K562 (cell line): ENCODE measurements at regions not wholly inside any gene's neighbourhood (a gene's known extent, or its start where the extent isn't known, plus 50 kb on each side); places are given as distances from the start of the nearest gene placed in this dataset.

Experiments
- ATAC-seq: fragments of 200-7000 bp; cut with Tn5 transposase; 3 replicates; pipeline ENCODE4 v1.9.1; 2020; ENCODE audit warnings: moderate library complexity
- BruUV-seq: library from RNA; stranded (reverse); fragments of 400-500 nt; replicated peaks from 2 replicates; lab custom pipeline; 2021; lab: Mats Ljungman, UMichigan
- CTCF ChIA-PET: fragments of 300-600 bp; formaldehyde crosslinking; extraction: SDS; loops from one replicate; lab custom pipeline; 2021; ENCODE audit warnings: low intra/inter-chr PET ratio; lab: Yijun Ruan, JAX
- POLR2A ChIA-PET: fragments of 300-600, 350-650 bp; sonication (Branson Sonifier 250); formaldehyde crosslinking; extraction: SDS; loops from one replicate; lab custom pipeline; 2021; ENCODE audit warnings: antibody characterized with exemption, inconsistent platforms; lab: Yijun Ruan, JAX
- DNase-seq, 4 experiments: peaks; one replicate each; pipeline versions ENCODE4 v3.0.0 to v3.0.0-alpha.2; 2011 to 2018; ENCODE audit warnings: low spot score in 3 of 4, mixed read lengths in 3 of 4; ENCODE audit errors: extremely low read depth in 1 of 4
- FAIRE-seq: peaks from 2 replicates; lab custom pipeline; 2011; peaks lifted over from hg19 to GRCh38; lab: Jason Lieb, UNC
- H2AFZ ChIP-seq: 2 replicates; pipeline ENCODE4 v1.6.0; 2011; ENCODE audit warnings: low read depth, low read length, control low read depth, inconsistent platforms
- H3K27ac ChIP-seq: fragments of 200-600 bp; 3 replicates; pipeline ENCODE4 v1.8.0; 2011; ENCODE audit warnings: low read depth, mild to moderate bottlenecking, control low read depth, inconsistent platforms, low read length, moderate library complexity, mixed read lengths; ENCODE audit errors: extremely low read depth
- H3K27me3 ChIP-seq, 2 experiments: fragments of 300-600 bp in 1 of 2; 2 replicates in 1 of 2; 3 replicates in 1 of 2; pipeline versions ENCODE4 v1.6.0 to v1.8.0; 2011; ENCODE audit warnings: inconsistent platforms in 2 of 2, low read length in 2 of 2, mild to moderate bottlenecking in 1 of 2, mixed read lengths in 1 of 2, moderate library complexity in 1 of 2; ENCODE audit not compliant: control insufficient read depth in 2 of 2, insufficient read depth in 2 of 2
- H3K36me3 ChIP-seq: fragments of 300-600 bp; 3 replicates; pipeline ENCODE4 v1.8.0; 2011; ENCODE audit warnings: mild to moderate bottlenecking, low read length, inconsistent platforms; ENCODE audit not compliant: control insufficient read depth, insufficient read depth
- H3K4me1 ChIP-seq, 2 experiments: fragments of 200-600 bp in 1 of 2; replicated peaks in 1 of 2; 2 replicates in 1 of 2; 3 replicates in 1 of 2; pipeline versions ENCODE4 v1.5.1 to v1.8.0; 2011; ENCODE audit warnings: inconsistent platforms in 2 of 2, low read length in 2 of 2, mild to moderate bottlenecking in 1 of 2, mixed read lengths in 1 of 2, moderate library complexity in 1 of 2; ENCODE audit not compliant: control insufficient read depth in 2 of 2, insufficient read depth in 2 of 2
- H3K4me2 ChIP-seq: 2 replicates; pipeline ENCODE4 v1.6.1; 2011; ENCODE audit warnings: low read length, control low read depth, inconsistent platforms, mixed read lengths; ENCODE audit not compliant: insufficient read depth
- H3K4me3 ChIP-seq: fragments of 200-600 bp; sonication (generic), shearing (Covaris generic); 2 replicates; pipeline ENCODE4 v1.5.1; 2016; ENCODE audit warnings: control low read depth, inconsistent platforms
- H3K79me2 ChIP-seq: fragments of 200-600 bp; 3 replicates; pipeline ENCODE4 v1.8.0; 2011; ENCODE audit warnings: low read length, inconsistent platforms; ENCODE audit not compliant: control insufficient read depth, insufficient read depth
- H3K9ac ChIP-seq, 2 experiments: 2 replicates each; pipeline versions ENCODE4 v1.6.0 to v1.6.1; 2011; ENCODE audit warnings: low read depth in 2 of 2, low read length in 2 of 2, control low read depth in 1 of 2, inconsistent platforms in 1 of 2, mild to moderate bottlenecking in 1 of 2, mixed read lengths in 1 of 2; ENCODE audit not compliant: insufficient read depth in 1 of 2
- H3K9me1 ChIP-seq: one replicate; pipeline ENCODE4 v1.6.0; 2011; ENCODE audit warnings: inconsistent platforms, mild to moderate bottlenecking, low read length, moderate library complexity; ENCODE audit not compliant: control insufficient read depth, insufficient read depth
- H3K9me3 ChIP-seq: replicated peaks from 2 replicates; pipeline ENCODE4 v1.5.1; 2011; ENCODE audit warnings: low read depth, low read length, inconsistent platforms; ENCODE audit not compliant: control insufficient read depth, insufficient read depth
- H4K20me1 ChIP-seq: replicated peaks from 2 replicates; pipeline ENCODE4 v1.6.1; 2011; ENCODE audit warnings: low read length, inconsistent platforms, mixed read lengths; ENCODE audit not compliant: control insufficient read depth, insufficient read depth
- ATF2 ChIP-seq: sonication (generic); formaldehyde crosslinking; IDR thresholded peaks from 2 replicates; pipeline ENCODE4 v1.8.1; 2022; ENCODE audit warnings: missing genetic modification reagents
- BRCA1 ChIP-seq, 2 experiments: fragments of 450-650 bp in 1 of 2; sonication (generic) in 1 of 2; formaldehyde crosslinking in 1 of 2; IDR thresholded peaks; 2 replicates each; pipeline versions ENCODE4 v1.5.0 to v1.6.1; 2017 to 2020; ENCODE audit warnings: mild to moderate bottlenecking in 1 of 2, missing genetic modification reagents in 1 of 2
- CTCFL ChIP-seq: IDR thresholded peaks from 2 replicates; pipeline ENCODE4 v1.6.1; 2011; ENCODE audit warnings: borderline replicate concordance, low read depth, mild to moderate bottlenecking, moderate library complexity, low read length; ENCODE audit not compliant: insufficient read depth, poor library complexity, severe bottlenecking
- ERF ChIP-seq: fragments of 450-650 bp; formaldehyde crosslinking; IDR thresholded peaks from 2 replicates; pipeline ENCODE4 v1.4.0; 2020; ENCODE audit warnings: mild to moderate bottlenecking, mixed read lengths
- LEF1 ChIP-seq: fragments of 450-650 bp; IDR thresholded peaks from 2 replicates; pipeline ENCODE4 v1.6.1; 2016; ENCODE audit warnings: mild to moderate bottlenecking
- SLC30A9 ChIP-seq: fragments of 250-450 bp; sonication (Bioruptor Pico); IDR thresholded peaks from 2 replicates; pipeline ENCODE4 v1.8.0; 2022; ENCODE audit warnings: mild to moderate bottlenecking, moderate library complexity
- ZBTB8A ChIP-seq: fragments of 450-650 bp; IDR thresholded peaks from 2 replicates; pipeline ENCODE4 v1.6.1; 2018; ENCODE audit warnings: mild to moderate bottlenecking, moderate library complexity; ENCODE audit not compliant: partially characterized antibody
- ZNF239 ChIP-seq: fragments of 250-450 bp; sonication (Bioruptor Pico); IDR thresholded peaks from 2 replicates; pipeline ENCODE4 v1.4.0; 2020; ENCODE audit warnings: mild to moderate bottlenecking
- WGBS: fragments of 100-300 bp; shearing (Covaris generic); methylation state at CpG from one replicate; pipeline ENCODE4 v1.1.6; 2016; ENCODE audit warnings: low coverage, mixed read lengths; ENCODE audit not compliant: insufficient coverage; ENCODE audit errors: missing lambda C conversion rate; 5-methylcytosine and 5-hydroxymethylcytosine counted together
- in situ Hi-C: fragments of 300-500 bp; cut with MboI; formaldehyde crosslinking; loops from 4 replicates; pipeline ENCODE4 v1.15.0; 2018; ENCODE audit warnings: inconsistent platforms, mixed read lengths
- intact Hi-C: fragments of 100-400 bp; cut with micrococcal nuclease; formaldehyde crosslinking; loops from 2 replicates; pipeline ENCODE4 v1.14.2; 2022

- no peak for TF ChIP-seq CTCFL
These were observed 437.7 kb upstream of the FRG1 start (continued) for GRCh38 chr4:189502841-189503435.

GRCh38 chr4:189504220-189504619 is 436.5 kb upstream of the FRG1 start:
- H3K4me2 ChIP-seq, result no peak overlapping the region
- FAIRE-seq (no peak), DNase-seq (no peak), ATAC-seq (no peak)
- H3K36me3 ChIP-seq, result no peaks in the 10 kb centered on the region
- no peak overlapping the region for H3K9ac ChIP-seq
- H3K79me2 ChIP-seq, result no peaks in the 10 kb centered on the region
- H3K9me1 ChIP-seq, result no peaks in the 10 kb centered on the region
- no peak overlapping the region for H3K4me3 ChIP-seq
- intact Hi-C loops, result no loop called here
- H3K9me3 ChIP-seq, result no peaks in the 10 kb centered on the region
- H3K4me1 ChIP-seq, result no peaks in the 10 kb centered on the region
- 0% methylated on average over 2 of the region's 2 CpGs for WGBS
- CTCF ChIA-PET, result no interaction called here
- no TSS peak for BruUV-seq
- TF ChIP-seq ERF (CRISPR knock-in tag) (no peak), BRCA1 (IDR thresholded peaks at IDR 0.05) (no peak), BRCA1 (CRISPR knock-in tag; IDR thresholded peaks at IDR 0.05) (no peak), ZBTB8A (no peak), LEF1 (no peak), ATF2 (CRISPR knock-in tag) (no peak), ZNF239 (no peak), SLC30A9 (no peak)
- TF ChIP-seq, all 486 proteins: peak for 0
- in situ Hi-C loops, result no loop called here
- Histone ChIP-seq H3K27ac (no peak overlapping the region), H4K20me1 (no peaks in the 10 kb centered on the region), H2AFZ (no peak overlapping the region), H3K27me3 (no peaks in the 10 kb centered on the region)
- POLR2A ChIA-PET, result no interaction called here
